ENCODE measurements at regions not wholly inside any gene's neighbourhood (a gene's known extent, or its start where the extent isn't known, plus 50 kb on each side); places are given as distances from the start of the nearest gene placed in this dataset.

DNA sequence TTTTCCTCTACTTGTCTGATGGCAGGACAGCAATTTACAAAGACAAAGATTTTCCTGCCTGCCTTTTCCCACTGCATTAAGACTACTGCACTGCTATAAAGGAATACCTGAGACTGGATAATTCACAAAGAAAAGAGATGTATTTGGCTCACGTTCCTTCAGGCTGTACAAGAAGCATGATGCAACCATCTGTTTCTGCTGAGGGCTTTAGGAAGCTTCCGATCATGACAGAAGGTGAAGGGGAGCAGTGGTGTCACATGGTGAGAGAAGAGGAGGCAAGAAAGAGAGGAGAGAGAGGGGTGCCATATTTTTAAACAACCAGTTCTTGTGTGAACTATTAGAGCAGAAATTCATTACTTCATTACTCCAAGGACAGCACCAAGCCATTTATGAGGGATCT, 617.1 kb upstream of the HTR2C start:
- no peak overlapping the region for H4K8ac ChIP-seq (ENCODE audit: extremely low read depth, insufficient read depth, low read length)
- H2BK20ac ChIP-seq (ENCODE audit: low read length) = no peak overlapping the region
- H2BK15ac ChIP-seq (ENCODE audit: low read length) = no peak overlapping the region
- no peak overlapping the region for H3K23ac ChIP-seq (ENCODE audit: insufficient read length)
- peaks cover 0 to 13% of the 10 kb centered on the region in 2 experiments; a peak in 2 of 4 replicates for H3K79me2 ChIP-seq (ENCODE audit: control insufficient read depth in 1 of 2, insufficient read depth in 2 of 2, low read length in 2 of 2)
- CTCF ChIA-PET (ENCODE audit: partially characterized antibody) = interaction anchor here (1.2 kb wide), 1 partner anchor 10 kb away, joined by 3 read pairs; no protein-coding TSS in a partner anchor
- H3K4me1 ChIP-seq (replicated peaks in 1 of 4; ENCODE audit: control insufficient read depth in 3 of 4, insufficient read depth in 4 of 4, low read length in 3 of 4) = peaks cover 0 to 8% (median 0%) of the 10 kb centered on the region in 4 experiments; a peak in 1 of 7 replicates
- no peak overlapping the region for H3K27ac ChIP-seq (ENCODE audit: low read depth, low read length)
- no peak for FAIRE-seq
- H3K4me3 ChIP-seq (ENCODE audit: extremely low read depth in 1 of 4, insufficient read depth in 2 of 4, low read depth in 3 of 4, low read length in 4 of 4) = no peak overlapping the region
- H2BK12ac ChIP-seq (ENCODE audit: low read depth, low read length) = 0 out of 2 replicates have a peak overlapping the region, but pooled peaks have one; percentile 27
- H2AK5ac ChIP-seq (ENCODE audit: low read depth, low read length) = no peak overlapping the region
- H3K56ac ChIP-seq (replicated peaks; ENCODE audit: insufficient read length, low read depth, low read length) = no peak overlapping the region
- no peak for DNase-seq (ENCODE audit: low read depth in 1 of 2, low spot score in 2 of 2)
- H4K20me1 ChIP-seq (replicated peaks in 1 of 2; ENCODE audit: control insufficient read depth in 1 of 2, insufficient read depth in 2 of 2, low read length in 2 of 2) = no peaks in the 10 kb centered on the region
- H4K5ac ChIP-seq (ENCODE audit: insufficient read length, low read depth, low read length) = no peak overlapping the region
- H3K4me2 ChIP-seq (ENCODE audit: insufficient read depth in 1 of 2, low read depth in 2 of 2, low read length in 2 of 2) = no peak overlapping the region
- H3K9me3 ChIP-seq (ENCODE audit: insufficient read depth in 2 of 2, low read depth in 1 of 2, low read length in 1 of 2) = no peaks in the 10 kb centered on the region
- no peak overlapping the region for H3K4ac ChIP-seq (replicated peaks; ENCODE audit: insufficient read length, low read depth, low read length)
- peaks cover 0 to 18% (median 0%) of the 10 kb centered on the region in 4 experiments; a peak in 4 of 8 replicates for H3K36me3 ChIP-seq (ENCODE audit: control insufficient read depth in 2 of 4, insufficient read depth in 4 of 4, low read length in 3 of 4)
- WGBS, 2 experiments (ENCODE audit: extremely low coverage in 1 of 2, insufficient coverage in 1 of 2, insufficient read length in 1 of 2, insufficient replicate concordance in 2 of 2, low coverage in 1 of 2, low lambda C conversion rate in 2 of 2, missing lambda C conversion rate in 1 of 2) = 78% methylated on average over 2 of the region's 2 CpGs; no CpG with 5 or more reads in 1 of the 2 experiments
- H2BK5ac ChIP-seq (ENCODE audit: low read depth, low read length) = no peak overlapping the region
- no peak overlapping the region for H4K91ac ChIP-seq (replicated peaks; ENCODE audit: insufficient read length, low read length)
- H2BK120ac ChIP-seq (replicated peaks; ENCODE audit: low read depth, low read length) = no peak overlapping the region
- no peaks in the 10 kb centered on the region for H3K27me3 ChIP-seq (replicated peaks in 1 of 4; ENCODE audit: control insufficient read depth in 3 of 4, extremely low read depth in 1 of 4, insufficient read depth in 3 of 4, low read length in 3 of 4)
- no peak overlapping the region for H2AFZ ChIP-seq (ENCODE audit: low read length)
- no peak overlapping the region for H3K9ac ChIP-seq (replicated peaks in 1 of 4; ENCODE audit: extremely low read depth in 1 of 4, low read depth in 3 of 4, low read length in 3 of 4)
- no peaks in the 10 kb centered on the region; the same call in 1 of the 2 replicates for H3K79me1 ChIP-seq (ENCODE audit: low read depth, low read length)
- H3K23me2 ChIP-seq (ENCODE audit: low read depth, low read length) = no peaks in the 10 kb centered on the region
- POLR2A ChIA-PET (ENCODE audit: partially characterized antibody) = interaction anchor here (1.2 kb wide), 1 partner anchor 19 kb away, joined by 4 read pairs; no protein-coding TSS in a partner anchor
- peak overlapping the region; percentile 27; the same call in 1 of the 2 replicates for H3K18ac ChIP-seq (ENCODE audit: extremely low read depth, low read length)
- no peak overlapping the region for H3K14ac ChIP-seq (ENCODE audit: insufficient read length)
- TF ChIP-seq TAF1 (IDR thresholded peaks at IDR 0.05; ENCODE audit: low read depth, low read length) (no peak), POLR2AphosphoS5 (IDR thresholded peaks at IDR 0.05; ENCODE audit: low read depth, low read length) (no peak), GABPA (IDR thresholded peaks at IDR 0.05; ENCODE audit: borderline replicate concordance, insufficient read depth, low read length) (no peak), TBP (IDR thresholded peaks at IDR 0.05; ENCODE audit: low read depth, low read length) (no peak), RXRA (IDR thresholded peaks at IDR 0.05; ENCODE audit: insufficient read depth, low read depth, low read length) (no peak), TCF12 (IDR thresholded peaks at IDR 0.05; ENCODE audit: low read depth, low read length) (no peak), KDM1A (IDR thresholded peaks at IDR 0.05; ENCODE audit: borderline replicate concordance, low read length) (no peak), NANOG (IDR thresholded peaks at IDR 0.05; ENCODE audit: insufficient read depth, low read depth, low read length, poor library complexity, severe bottlenecking) (no peak), JUND (IDR thresholded peaks at IDR 0.05; ENCODE audit: low read length) (no peak), YY1 (IDR thresholded peaks at IDR 0.05; ENCODE audit: low read depth, low read length) (no peak)
- TF ChIP-seq, protein P1, sequence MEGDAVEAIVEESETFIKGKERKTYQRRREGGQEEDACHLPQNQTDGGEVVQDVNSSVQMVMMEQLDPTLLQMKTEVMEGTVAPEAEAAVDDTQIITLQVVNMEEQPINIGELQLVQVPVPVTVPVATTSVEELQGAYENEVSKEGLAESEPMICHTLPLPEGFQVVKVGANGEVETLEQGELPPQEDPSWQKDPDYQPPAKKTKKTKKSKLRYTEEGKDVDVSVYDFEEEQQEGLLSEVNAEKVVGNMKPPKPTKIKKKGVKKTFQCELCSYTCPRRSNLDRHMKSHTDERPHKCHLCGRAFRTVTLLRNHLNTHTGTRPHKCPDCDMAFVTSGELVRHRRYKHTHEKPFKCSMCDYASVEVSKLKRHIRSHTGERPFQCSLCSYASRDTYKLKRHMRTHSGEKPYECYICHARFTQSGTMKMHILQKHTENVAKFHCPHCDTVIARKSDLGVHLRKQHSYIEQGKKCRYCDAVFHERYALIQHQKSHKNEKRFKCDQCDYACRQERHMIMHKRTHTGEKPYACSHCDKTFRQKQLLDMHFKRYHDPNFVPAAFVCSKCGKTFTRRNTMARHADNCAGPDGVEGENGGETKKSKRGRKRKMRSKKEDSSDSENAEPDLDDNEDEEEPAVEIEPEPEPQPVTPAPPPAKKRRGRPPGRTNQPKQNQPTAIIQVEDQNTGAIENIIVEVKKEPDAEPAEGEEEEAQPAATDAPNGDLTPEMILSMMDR (IDR thresholded peaks at IDR 0.05; ENCODE audit: control extremely low read depth in 1 of 3, insufficient read depth in 1 of 3, low read depth in 1 of 3, low read length in 3 of 3) = no peak
